ENCODE measurements at regions not wholly inside any gene's neighbourhood (a gene's known extent, or its start where the extent isn't known, plus 50 kb on each side); places are given as distances from the start of the nearest gene placed in this dataset.

- no peaks in the 10 kb centered on the region for H3K9me3 ChIP-seq (ENCODE audit: low read depth, low read length)
- no peak for TF ChIP-seq CTCF (IDR thresholded peaks at IDR 0.05; ENCODE audit: extremely low read depth, low read depth, low read length)
- no peaks in the 10 kb centered on the region for H3K4me1 ChIP-seq (ENCODE audit: insufficient read depth, low read length)
- H3K79me2 ChIP-seq (ENCODE audit: insufficient read depth, low read length) = no peaks in the 10 kb centered on the region
- no peak for DNase-seq (ENCODE audit: insufficient read length, low spot score, missing footprints)
- no peaks in the 10 kb centered on the region for H3K36me3 ChIP-seq (ENCODE audit: insufficient read depth, low read length)
- no peak overlapping the region for H2AFZ ChIP-seq (ENCODE audit: low read length)
- no peak overlapping the region for H3K4me3 ChIP-seq (ENCODE audit: insufficient read depth, low read length)
- no peak overlapping the region for H3K4me2 ChIP-seq (ENCODE audit: insufficient read depth, low read length)
- H3K27me3 ChIP-seq (ENCODE audit: insufficient read depth, low read length) = peaks cover 42% of the 10 kb centered on the region
- no peaks in the 10 kb centered on the region for H4K20me1 ChIP-seq (ENCODE audit: insufficient read depth, low read length)
- H3K27ac ChIP-seq (ENCODE audit: low read depth, low read length) = no peak overlapping the region
Observed at GRCh38 chr4:1531683-1532548, 125.7 kb upstream of the NKX1-1 start.

GRCh38 chr4:1530356-1530755 lies 124.1 kb upstream of the NKX1-1 start:
- no peaks in the 10 kb centered on the region for H3K79me2 ChIP-seq (ENCODE audit: insufficient read depth, low read length)
- no peak overlapping the region for H3K4me3 ChIP-seq (ENCODE audit: insufficient read depth, low read length)
- no peak for DNase-seq (ENCODE audit: insufficient read length, low spot score, missing footprints)
- H2AFZ ChIP-seq (ENCODE audit: low read length) = no peak overlapping the region
- H3K4me2 ChIP-seq (ENCODE audit: insufficient read depth, low read length) = no peak overlapping the region
- no peak overlapping the region for H3K27ac ChIP-seq (ENCODE audit: low read depth, low read length)
- TF ChIP-seq CTCF (IDR thresholded peaks at IDR 0.05; ENCODE audit: extremely low read depth, low read depth, low read length) = no peak
- no peaks in the 10 kb centered on the region for H4K20me1 ChIP-seq (ENCODE audit: insufficient read depth, low read length)
- no peaks in the 10 kb centered on the region for H3K9me3 ChIP-seq (ENCODE audit: low read depth, low read length)
- no peaks in the 10 kb centered on the region for H3K4me1 ChIP-seq (ENCODE audit: insufficient read depth, low read length)
- H3K36me3 ChIP-seq (ENCODE audit: insufficient read depth, low read length) = no peaks in the 10 kb centered on the region
- peaks cover 47% of the 10 kb centered on the region for H3K27me3 ChIP-seq (ENCODE audit: insufficient read depth, low read length)

- H3K79me2 ChIP-seq (ENCODE audit: insufficient read depth, low read length) = no peaks in the 10 kb centered on the region
- H3K27ac ChIP-seq (ENCODE audit: low read depth, low read length) = no peak overlapping the region
- H3K4me2 ChIP-seq (ENCODE audit: insufficient read depth, low read length) = no peak overlapping the region
- no peaks in the 10 kb centered on the region for H3K36me3 ChIP-seq (ENCODE audit: insufficient read depth, low read length)
- H3K9me3 ChIP-seq (ENCODE audit: low read depth, low read length) = no peaks in the 10 kb centered on the region
- no peak for DNase-seq (ENCODE audit: insufficient read length, low spot score, missing footprints)
- H3K4me1 ChIP-seq (ENCODE audit: insufficient read depth, low read length) = no peaks in the 10 kb centered on the region
- H4K20me1 ChIP-seq (ENCODE audit: insufficient read depth, low read length) = no peaks in the 10 kb centered on the region
- H3K27me3 ChIP-seq (ENCODE audit: insufficient read depth, low read length) = peaks cover 45% of the 10 kb centered on the region
- H3K4me3 ChIP-seq (ENCODE audit: insufficient read depth, low read length) = no peak overlapping the region
- no peak overlapping the region for H2AFZ ChIP-seq (ENCODE audit: low read length)
- TF ChIP-seq CTCF (IDR thresholded peaks at IDR 0.05; ENCODE audit: extremely low read depth, low read depth, low read length) = no peak
Observed at GRCh38 chr4:1524761-1525160, 118.5 kb upstream of the NKX1-1 start.

- H3K27me3 ChIP-seq (ENCODE audit: insufficient read depth, low read length) = peaks cover 39% of the 10 kb centered on the region
- H3K4me3 ChIP-seq (ENCODE audit: insufficient read depth, low read length) = no peak overlapping the region
Observed at GRCh38 chr4:1523907-1524636, 117.8 kb upstream of the NKX1-1 start.

More at GRCh38 chr4:1523907-1524636, 117.8 kb upstream of the NKX1-1 start:
- Histone ChIP-seq H3K4me2 (ENCODE audit: insufficient read depth, low read length) (no peak overlapping the region), H3K79me2 (ENCODE audit: insufficient read depth, low read length) (no peaks in the 10 kb centered on the region), H3K9me3 (ENCODE audit: low read depth, low read length) (no peaks in the 10 kb centered on the region), H2AFZ (ENCODE audit: low read length) (no peak overlapping the region), H4K20me1 (ENCODE audit: insufficient read depth, low read length) (no peaks in the 10 kb centered on the region), H3K36me3 (ENCODE audit: insufficient read depth, low read length) (no peaks in the 10 kb centered on the region), H3K4me1 (ENCODE audit: insufficient read depth, low read length) (no peaks in the 10 kb centered on the region), H3K27ac (ENCODE audit: low read depth, low read length) (no peak overlapping the region)
- DNase-seq (ENCODE audit: insufficient read length, low spot score, missing footprints) = no peak
- TF ChIP-seq CTCF (IDR thresholded peaks at IDR 0.05; ENCODE audit: extremely low read depth, low read depth, low read length) = no peak

Measured in osteoblast (primary cell).